A549 (cell line): ENCODE measurements at regions not wholly inside any gene's neighbourhood (a gene's known extent, or its start where the extent isn't known, plus 50 kb on each side); places are given as distances from the start of the nearest gene placed in this dataset.

Experiments used
- BHLHE40 ChIP-seq: IDR thresholded peaks from 2 replicates; pipeline ENCODE4 v1.6.1; 2012; ENCODE audit warnings: low read depth, low read length, inconsistent platforms
- CBX2 ChIP-seq: fragments of 200-600 bp; sonication (generic); IDR thresholded peaks from 2 replicates; pipeline ENCODE4 v1.6.1; 2016; ENCODE audit warnings: low read depth, mild to moderate bottlenecking, borderline replicate concordance
- EHMT2 ChIP-seq: fragments of 200-600 bp; sonication (generic); IDR thresholded peaks from 2 replicates; pipeline ENCODE4 v1.6.1; 2016; ENCODE audit warnings: antibody characterized with exemption, low read depth, mild to moderate bottlenecking, moderate library complexity
- ESRRA ChIP-seq: fragments of 150-350 bp; IDR thresholded peaks from 2 replicates; pipeline ENCODE4 v1.6.1; 2014; ENCODE audit warnings: mild to moderate bottlenecking, low read length, borderline replicate concordance
- JUN ChIP-seq, 2 experiments: fragments of >200 bp; sonication (Bioruptor Twin); formaldehyde crosslinking; IDR thresholded peaks; 2 replicates in 1 of 2; 3 replicates in 1 of 2; pipeline ENCODE4 v1.6.1; 2016 to 2017
- KDM1A ChIP-seq: fragments of 200-600 bp; sonication (generic); IDR thresholded peaks from 2 replicates; pipeline ENCODE4 v1.6.1; 2016; ENCODE audit warnings: low read depth, mild to moderate bottlenecking
- NPAS2 ChIP-seq: fragments of 250-450 bp; sonication (Bioruptor Pico); IDR thresholded peaks from 2 replicates; pipeline ENCODE4 v1.8.0; 2022; ENCODE audit warnings: mild to moderate bottlenecking, moderate library complexity, borderline replicate concordance
- POLR2A ChIP-seq: IDR thresholded peaks from 2 replicates; pipeline ENCODE4 v1.6.1; 2012; ENCODE audit warnings: mild to moderate bottlenecking, low read length
- TF ChIP-seq, protein P1 (sequence below): IDR thresholded peaks from 2 replicates; pipeline ENCODE4 v1.6.1; 2012
- TF ChIP-seq, protein P2 (sequence below): fragments of >200 bp; sonication (Bioruptor Twin); formaldehyde crosslinking; IDR thresholded peaks from 3 replicates; pipeline ENCODE4 v1.5.1; 2016
- TF ChIP-seq, protein P3 (sequence below): fragments of 200-600 bp; sonication (generic); IDR thresholded peaks from 2 replicates; pipeline ENCODE4 v1.6.1; 2016; ENCODE audit warnings: antibody characterized with exemption, mild to moderate bottlenecking, moderate library complexity

DNA sequence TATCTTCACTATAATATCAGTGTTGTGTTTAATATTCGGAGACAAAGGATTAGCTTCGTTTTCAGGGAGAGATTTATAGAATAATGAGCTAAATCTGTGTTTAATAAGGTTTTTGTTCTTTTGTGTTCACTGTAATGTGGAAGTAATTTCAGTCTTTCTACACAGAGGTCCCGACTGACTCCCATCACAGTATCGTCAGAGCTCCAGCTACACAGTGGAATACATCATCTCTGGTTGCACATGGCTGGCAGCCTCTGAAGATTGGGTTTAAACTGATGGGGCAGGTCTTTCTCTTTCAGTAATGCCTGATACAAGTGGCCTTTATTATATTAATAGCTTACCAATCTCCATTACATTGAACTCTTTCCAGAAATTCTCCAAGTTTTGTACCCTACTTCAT lies 736.7 kb upstream of the RIOK2 start:
- TF ChIP-seq, protein P1, sequence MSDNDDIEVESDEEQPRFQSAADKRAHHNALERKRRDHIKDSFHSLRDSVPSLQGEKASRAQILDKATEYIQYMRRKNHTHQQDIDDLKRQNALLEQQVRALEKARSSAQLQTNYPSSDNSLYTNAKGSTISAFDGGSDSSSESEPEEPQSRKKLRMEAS = no peak
- TF ChIP-seq KDM1A = no peak
- no peak for TF ChIP-seq NPAS2 (CRISPR knock-in tag)
- TF ChIP-seq, protein P2, sequence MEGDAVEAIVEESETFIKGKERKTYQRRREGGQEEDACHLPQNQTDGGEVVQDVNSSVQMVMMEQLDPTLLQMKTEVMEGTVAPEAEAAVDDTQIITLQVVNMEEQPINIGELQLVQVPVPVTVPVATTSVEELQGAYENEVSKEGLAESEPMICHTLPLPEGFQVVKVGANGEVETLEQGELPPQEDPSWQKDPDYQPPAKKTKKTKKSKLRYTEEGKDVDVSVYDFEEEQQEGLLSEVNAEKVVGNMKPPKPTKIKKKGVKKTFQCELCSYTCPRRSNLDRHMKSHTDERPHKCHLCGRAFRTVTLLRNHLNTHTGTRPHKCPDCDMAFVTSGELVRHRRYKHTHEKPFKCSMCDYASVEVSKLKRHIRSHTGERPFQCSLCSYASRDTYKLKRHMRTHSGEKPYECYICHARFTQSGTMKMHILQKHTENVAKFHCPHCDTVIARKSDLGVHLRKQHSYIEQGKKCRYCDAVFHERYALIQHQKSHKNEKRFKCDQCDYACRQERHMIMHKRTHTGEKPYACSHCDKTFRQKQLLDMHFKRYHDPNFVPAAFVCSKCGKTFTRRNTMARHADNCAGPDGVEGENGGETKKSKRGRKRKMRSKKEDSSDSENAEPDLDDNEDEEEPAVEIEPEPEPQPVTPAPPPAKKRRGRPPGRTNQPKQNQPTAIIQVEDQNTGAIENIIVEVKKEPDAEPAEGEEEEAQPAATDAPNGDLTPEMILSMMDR = no peak
- no peak for TF ChIP-seq JUN (IDR thresholded peaks at IDR 0.05)
- TF ChIP-seq EHMT2 = no peak
- TF ChIP-seq ESRRA = no peak
- no peak for TF ChIP-seq CBX2
- TF ChIP-seq POLR2A = no peak
- TF ChIP-seq, protein P3, sequence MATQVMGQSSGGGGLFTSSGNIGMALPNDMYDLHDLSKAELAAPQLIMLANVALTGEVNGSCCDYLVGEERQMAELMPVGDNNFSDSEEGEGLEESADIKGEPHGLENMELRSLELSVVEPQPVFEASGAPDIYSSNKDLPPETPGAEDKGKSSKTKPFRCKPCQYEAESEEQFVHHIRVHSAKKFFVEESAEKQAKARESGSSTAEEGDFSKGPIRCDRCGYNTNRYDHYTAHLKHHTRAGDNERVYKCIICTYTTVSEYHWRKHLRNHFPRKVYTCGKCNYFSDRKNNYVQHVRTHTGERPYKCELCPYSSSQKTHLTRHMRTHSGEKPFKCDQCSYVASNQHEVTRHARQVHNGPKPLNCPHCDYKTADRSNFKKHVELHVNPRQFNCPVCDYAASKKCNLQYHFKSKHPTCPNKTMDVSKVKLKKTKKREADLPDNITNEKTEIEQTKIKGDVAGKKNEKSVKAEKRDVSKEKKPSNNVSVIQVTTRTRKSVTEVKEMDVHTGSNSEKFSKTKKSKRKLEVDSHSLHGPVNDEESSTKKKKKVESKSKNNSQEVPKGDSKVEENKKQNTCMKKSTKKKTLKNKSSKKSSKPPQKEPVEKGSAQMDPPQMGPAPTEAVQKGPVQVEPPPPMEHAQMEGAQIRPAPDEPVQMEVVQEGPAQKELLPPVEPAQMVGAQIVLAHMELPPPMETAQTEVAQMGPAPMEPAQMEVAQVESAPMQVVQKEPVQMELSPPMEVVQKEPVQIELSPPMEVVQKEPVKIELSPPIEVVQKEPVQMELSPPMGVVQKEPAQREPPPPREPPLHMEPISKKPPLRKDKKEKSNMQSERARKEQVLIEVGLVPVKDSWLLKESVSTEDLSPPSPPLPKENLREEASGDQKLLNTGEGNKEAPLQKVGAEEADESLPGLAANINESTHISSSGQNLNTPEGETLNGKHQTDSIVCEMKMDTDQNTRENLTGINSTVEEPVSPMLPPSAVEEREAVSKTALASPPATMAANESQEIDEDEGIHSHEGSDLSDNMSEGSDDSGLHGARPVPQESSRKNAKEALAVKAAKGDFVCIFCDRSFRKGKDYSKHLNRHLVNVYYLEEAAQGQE = no peak
- TF ChIP-seq BHLHE40 = no peak
